MM.1S (cell line): ENCODE measurements at regions not wholly inside any gene's neighbourhood (a gene's known extent, or its start where the extent isn't known, plus 50 kb on each side); places are given as distances from the start of the nearest gene placed in this dataset.

Experiments
- DNase-seq: peaks from one replicate; pipeline ENCODE4 v3.0.0-alpha.2; 2015
- H2AFZ ChIP-seq: fragments of 300-600 bp; sonication (generic); 2 replicates; pipeline ENCODE4 v1.6.0; 2016; ENCODE audit warnings: antibody characterized with exemption, low read length
- H3F3A ChIP-seq: fragments of 300-600 bp; sonication (generic); 2 replicates; pipeline ENCODE4 v1.6.1; 2016; ENCODE audit warnings: mild to moderate bottlenecking, antibody characterized with exemption, low read length, moderate library complexity, mixed read lengths; ENCODE audit not compliant: insufficient read depth
- H3K27ac ChIP-seq: fragments of 300-600 bp; sonication (generic); 2 replicates; pipeline ENCODE4 v1.5.1; 2016; ENCODE audit warnings: mild to moderate bottlenecking, low read length
- H3K27me3 ChIP-seq: fragments of 300-600 bp; sonication (generic); replicated peaks from 2 replicates; pipeline ENCODE4 v1.6.0; 2016; ENCODE audit warnings: low read length; ENCODE audit not compliant: insufficient read depth
- H3K36me3 ChIP-seq: fragments of 300-600 bp; sonication (generic); replicated peaks from 2 replicates; pipeline ENCODE4 v1.6.1; 2016; ENCODE audit warnings: mild to moderate bottlenecking, low read length, mixed read lengths; ENCODE audit not compliant: insufficient read depth
- H3K4me1 ChIP-seq: fragments of 300-600 bp; sonication (generic); 2 replicates; pipeline ENCODE4 v1.6.1; 2016; ENCODE audit warnings: low read length, mixed read lengths
- H3K4me2 ChIP-seq: fragments of 300-600 bp; sonication (generic); 2 replicates; pipeline ENCODE4 v1.6.0; 2016; ENCODE audit warnings: low read depth, low read length
- H3K4me3 ChIP-seq: fragments of 300-600 bp; sonication (generic); 2 replicates; pipeline ENCODE4 v1.5.1; 2016; ENCODE audit warnings: low read length, mixed read lengths
- H3K79me2 ChIP-seq: fragments of 300-600 bp; sonication (generic); 2 replicates; pipeline ENCODE4 v1.6.1; 2016; ENCODE audit warnings: mixed run types, low read length, mixed read lengths
- H3K9ac ChIP-seq: fragments of 300-600 bp; sonication (generic); 2 replicates; pipeline ENCODE4 v1.6.1; 2016; ENCODE audit warnings: low read length, mixed read lengths
- H3K9me2 ChIP-seq: fragments of 300-600 bp; sonication (generic); replicated peaks from 2 replicates; pipeline ENCODE4 v1.6.1; 2016; ENCODE audit warnings: mild to moderate bottlenecking, low read length, mixed read lengths; ENCODE audit not compliant: insufficient read depth
- H3K9me3 ChIP-seq: fragments of 300-600 bp; sonication (generic); replicated peaks from 2 replicates; pipeline ENCODE4 v1.6.1; 2016; ENCODE audit warnings: mild to moderate bottlenecking, low read length, mixed read lengths; ENCODE audit not compliant: insufficient read depth
- H4K20me1 ChIP-seq: fragments of 300-600 bp; sonication (generic); 2 replicates; pipeline ENCODE4 v1.6.1; 2016; ENCODE audit warnings: mild to moderate bottlenecking, low read length, moderate library complexity, mixed read lengths; ENCODE audit not compliant: insufficient read depth
- CTCF ChIP-seq: fragments of 300-600 bp; sonication (generic); IDR thresholded peaks from 2 replicates; pipeline ENCODE4 v1.5.1; 2016; ENCODE audit warnings: antibody characterized with exemption, low read length, mixed read lengths
- EZH2 ChIP-seq: fragments of 300-600 bp; sonication (generic); optimal IDR thresholded peaks from 2 replicates; pipeline ENCODE3; 2017; ENCODE audit warnings: low read depth, mild to moderate bottlenecking, antibody characterized with exemption, low read length, mixed read lengths
- EZH2phosphoT487 ChIP-seq: fragments of 300-600 bp; sonication (generic); IDR thresholded peaks from 2 replicates; pipeline ENCODE4 v1.6.1; 2018; ENCODE audit warnings: antibody characterized with exemption, low read length

- Histone ChIP-seq H3K9me2 (no peaks in the 10 kb centered on the region), H3K27ac (no peak overlapping the region), H3K4me1 (no peaks in the 10 kb centered on the region), H3K4me2 (no peak overlapping the region), H3K9me3 (no peaks in the 10 kb centered on the region), H3F3A (no peaks in the 10 kb centered on the region), H3K9ac (no peak overlapping the region), H3K27me3 (no peaks in the 10 kb centered on the region), H4K20me1 (no peaks in the 10 kb centered on the region), H3K4me3 (no peak overlapping the region), H2AFZ (no peak overlapping the region), H3K79me2 (no peaks in the 10 kb centered on the region), H3K36me3 (no peaks in the 10 kb centered on the region)
- DNase-seq, result no peak
- TF ChIP-seq EZH2, result no peak
- no peak for TF ChIP-seq EZH2phosphoT487
- no peak for TF ChIP-seq CTCF
Observed at GRCh38 chr14:55979781-55980180, 138.4 kb upstream of the PELI2 start.

GRCh38 chr14:55980970-55981369 is 137.2 kb upstream of the PELI2 start:
- no peaks in the 10 kb centered on the region for H3K4me1 ChIP-seq
- H3K4me3 ChIP-seq, result no peak overlapping the region
- no peaks in the 10 kb centered on the region for H3K79me2 ChIP-seq
- no peaks in the 10 kb centered on the region for H3K27me3 ChIP-seq
- H3K9ac ChIP-seq, result no peak overlapping the region
- no peaks in the 10 kb centered on the region for H4K20me1 ChIP-seq
- no peak overlapping the region for H3K27ac ChIP-seq
- H3K9me3 ChIP-seq, result no peaks in the 10 kb centered on the region
- no peak for DNase-seq
- H3K4me2 ChIP-seq, result no peak overlapping the region
- no peaks in the 10 kb centered on the region for H3K9me2 ChIP-seq
- TF ChIP-seq CTCF, result no peak
- no peak for TF ChIP-seq EZH2phosphoT487
- no peak for TF ChIP-seq EZH2
- H3F3A ChIP-seq, result no peaks in the 10 kb centered on the region
- no peaks in the 10 kb centered on the region for H3K36me3 ChIP-seq
- no peak overlapping the region for H2AFZ ChIP-seq

- Histone ChIP-seq H3K36me3 (no peaks in the 10 kb centered on the region), H3K4me1 (no peaks in the 10 kb centered on the region), H3K9me3 (no peaks in the 10 kb centered on the region), H3K9ac (no peak overlapping the region), H3K27ac (no peak overlapping the region), H3K4me3 (no peak overlapping the region), H3K9me2 (no peaks in the 10 kb centered on the region), H3K4me2 (no peak overlapping the region), H3K79me2 (no peaks in the 10 kb centered on the region), H3F3A (no peaks in the 10 kb centered on the region), H2AFZ (no peak overlapping the region), H3K27me3 (no peaks in the 10 kb centered on the region), H4K20me1 (no peaks in the 10 kb centered on the region)
- DNase-seq, result no peak
- TF ChIP-seq EZH2 (no peak), EZH2phosphoT487 (no peak), CTCF (no peak)
Observed at GRCh38 chr14:55986069-55986468, 132.1 kb upstream of the PELI2 start.
